Activated gamma-delta T cell (primary cell): ENCODE measurements at regions not wholly inside any gene's neighbourhood (a gene's known extent, or its start where the extent isn't known, plus 50 kb on each side); places are given as distances from the start of the nearest gene placed in this dataset.

ENCODE experiments used
- DNase-seq: peaks from one replicate; lab custom pipeline; 2025; lab: John Stamatoyannopoulos, UW

- peak; percentile 10 for DNase-seq
Observed at GRCh38 chr5:77844623-77845323, 68.6 kb upstream of the TBCA start.

- DNase-seq = no peak
Observed at GRCh38 chr5:77844373-77844622, 68.2 kb upstream of the TBCA start.

DNA sequence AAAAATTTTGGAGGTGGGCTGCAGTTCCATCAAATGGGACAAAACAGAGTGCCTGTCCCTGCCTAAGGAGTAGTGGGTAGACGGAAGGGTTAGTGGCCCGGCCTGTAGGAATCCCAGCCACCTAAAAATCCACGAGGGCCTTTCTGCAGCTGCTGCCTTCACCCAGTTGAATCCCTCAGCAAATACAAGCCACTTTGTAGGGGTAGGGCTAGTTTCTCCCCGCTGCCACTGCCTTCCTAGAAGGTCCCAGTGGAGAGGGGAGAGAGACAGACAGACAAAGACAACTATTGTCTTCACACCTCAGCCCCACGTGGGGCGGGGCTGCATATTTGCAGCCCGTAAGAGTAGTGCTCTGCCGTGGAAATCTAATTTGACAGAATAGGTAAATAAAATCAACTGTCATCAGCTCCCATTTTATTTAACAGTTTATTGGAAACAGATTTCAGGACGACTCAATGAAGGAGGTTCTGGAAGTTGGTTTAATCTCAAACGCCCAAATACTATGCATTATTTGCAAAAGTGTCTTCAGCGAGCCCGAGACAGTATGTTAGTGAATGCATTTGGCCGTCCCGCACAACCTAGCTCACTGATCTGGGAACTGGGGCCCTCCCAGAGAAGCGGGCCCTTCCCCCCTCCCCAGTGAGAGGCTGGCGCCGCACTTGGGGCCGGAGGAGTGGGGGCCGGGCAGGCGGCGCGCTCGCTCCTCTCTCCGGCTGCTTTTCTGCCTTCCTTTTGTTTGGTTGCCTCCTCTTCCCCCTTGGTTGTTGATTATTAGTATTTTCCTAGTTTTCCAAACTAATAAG lies 67.6 kb upstream of the TBCA start:
- DNase-seq = no peak

- DNase-seq = no peak
Observed at GRCh38 chr5:77842243-77842642, 66.1 kb upstream of the TBCA start.

DNA sequence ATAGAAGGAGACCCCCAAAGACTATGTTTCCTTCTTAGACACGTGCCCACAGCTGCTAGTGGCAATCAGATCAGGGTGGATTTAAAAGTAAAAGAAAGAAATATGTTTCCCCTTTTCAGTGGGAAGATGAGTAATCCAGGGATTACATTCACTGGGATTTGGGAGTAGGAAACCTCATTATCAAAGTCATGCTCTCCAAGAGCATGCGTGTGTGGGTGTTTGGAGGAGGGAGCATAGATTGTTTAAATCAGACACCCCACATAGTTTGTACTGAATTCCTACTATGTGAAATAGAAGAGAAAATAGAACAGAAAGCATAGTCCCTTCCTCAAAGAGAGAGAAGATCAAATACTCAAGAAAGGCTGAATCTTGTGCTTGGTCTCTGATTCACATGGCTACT lies 65.5 kb upstream of the TBCA start:
- no peak for DNase-seq

- DNase-seq = no peak
Observed at GRCh38 chr5:77840930-77841329, 64.8 kb upstream of the TBCA start.

- no peak for DNase-seq
Observed at GRCh38 chr5:77839691-77840090, 63.6 kb upstream of the TBCA start.

- DNase-seq = no peak
Observed at GRCh38 chr5:77832938-77833337, 56.8 kb upstream of the TBCA start.

DNA sequence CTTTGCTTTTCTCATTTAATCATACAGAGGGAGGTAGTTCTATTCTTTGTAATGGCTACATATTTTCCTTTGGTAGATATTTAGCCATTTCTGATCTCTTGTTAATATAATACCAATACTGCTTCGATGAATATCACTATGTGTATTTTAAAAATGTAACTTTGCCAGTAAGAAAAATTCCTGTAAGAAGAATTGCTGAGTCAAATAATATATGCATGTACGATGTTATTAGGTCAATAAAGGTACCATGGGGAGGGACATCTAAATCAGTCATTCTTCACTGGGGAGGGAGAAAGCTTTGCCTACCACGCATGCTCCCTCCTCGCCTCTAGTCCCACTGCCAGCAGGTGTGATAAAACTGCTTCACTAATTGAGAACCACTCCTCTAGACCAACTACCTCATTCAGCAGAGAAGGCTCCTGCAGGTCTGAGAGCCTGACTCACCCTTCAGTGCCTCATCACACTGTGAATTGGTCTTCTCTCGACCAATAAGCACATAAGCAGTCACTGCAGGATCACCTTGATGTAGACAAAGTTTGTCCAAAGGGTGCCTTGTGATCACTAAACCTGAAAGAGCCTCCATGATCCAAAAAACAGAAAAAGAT lies 56.1 kb upstream of the TBCA start:
- no peak for DNase-seq

DNA sequence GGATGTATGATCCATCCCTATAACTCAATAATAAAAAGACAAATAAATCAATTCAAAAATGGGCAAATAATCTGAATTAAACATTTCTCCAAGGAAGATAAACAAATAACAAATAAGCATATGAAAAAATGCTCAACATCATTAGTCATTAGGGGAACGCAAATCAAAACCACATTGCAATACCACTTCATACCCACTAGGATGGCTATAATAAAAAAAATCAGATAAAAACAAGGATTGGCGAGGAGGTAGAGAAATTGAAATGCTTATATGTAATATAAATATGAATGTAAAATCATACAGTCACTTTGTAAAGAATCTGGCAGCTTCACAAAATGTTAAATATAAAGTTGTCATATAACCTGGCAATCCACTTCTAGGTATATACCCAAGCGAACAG lies 52.3 kb upstream of the TBCA start:
- DNase-seq = no peak
